Osteoblast (primary cell): ENCODE measurements at regions not wholly inside any gene's neighbourhood (a gene's known extent, or its start where the extent isn't known, plus 50 kb on each side); places are given as distances from the start of the nearest gene placed in this dataset.

Experiments
- DNase-seq: peaks from one replicate; pipeline ENCODE4 v3.0.0; 2011; ENCODE audit warnings: low spot score, mixed read lengths; ENCODE audit not compliant: insufficient read length; ENCODE audit errors: missing footprints
- H2AFZ ChIP-seq: 2 replicates; pipeline ENCODE4 v1.6.0; 2011; ENCODE audit warnings: mild to moderate bottlenecking, low read length
- H3K27ac ChIP-seq: 2 replicates; pipeline ENCODE4 v1.5.1; 2011; ENCODE audit warnings: mild to moderate bottlenecking, low read depth, low read length, moderate library complexity
- H3K27me3 ChIP-seq: 2 replicates; pipeline ENCODE4 v1.6.0; 2012; ENCODE audit warnings: mild to moderate bottlenecking, control low read depth, inconsistent platforms, low read length, moderate library complexity; ENCODE audit not compliant: insufficient read depth
- H3K36me3 ChIP-seq: 2 replicates; pipeline ENCODE4 v1.5.1; 2011; ENCODE audit warnings: mild to moderate bottlenecking, low read length, control low read depth, moderate library complexity; ENCODE audit not compliant: insufficient read depth
- H3K4me1 ChIP-seq: 2 replicates; pipeline ENCODE4 v1.5.1; 2011; ENCODE audit warnings: mild to moderate bottlenecking, low read length, control low read depth, moderate library complexity; ENCODE audit not compliant: insufficient read depth
- H3K4me2 ChIP-seq: 2 replicates; pipeline ENCODE4 v1.6.0; 2011; ENCODE audit warnings: mild to moderate bottlenecking, low read length; ENCODE audit not compliant: insufficient read depth
- H3K4me3 ChIP-seq: fragments of 200-600 bp; sonication (generic); 3 replicates; pipeline ENCODE4 v1.5.1; 2012; ENCODE audit warnings: mild to moderate bottlenecking, low read length, inconsistent platforms; ENCODE audit not compliant: insufficient read depth
- H3K79me2 ChIP-seq: 2 replicates; pipeline ENCODE4 v1.6.0; 2012; ENCODE audit warnings: mild to moderate bottlenecking, low read length, control low read depth, inconsistent platforms; ENCODE audit not compliant: insufficient read depth
- H3K9me3 ChIP-seq: 2 replicates; pipeline ENCODE4 v1.5.1; 2011; ENCODE audit warnings: low read depth, low read length, control low read depth
- H4K20me1 ChIP-seq: 2 replicates; pipeline ENCODE4 v1.6.0; 2012; ENCODE audit warnings: mild to moderate bottlenecking, low read length, control low read depth; ENCODE audit not compliant: insufficient read depth
- CTCF ChIP-seq: IDR thresholded peaks from 2 replicates; pipeline ENCODE4 v1.5.1; 2011; ENCODE audit warnings: mild to moderate bottlenecking, low read depth, low read length, moderate library complexity; ENCODE audit errors: extremely low read depth

GRCh38 chr11:71075871-71076420, 176.4 kb downstream of the SHANK2 start:
- no peak overlapping the region for H3K4me2 ChIP-seq
- TF ChIP-seq CTCF, result no peak
- no peaks in the 10 kb centered on the region for H3K9me3 ChIP-seq
- DNase-seq, result no peak
- no peak overlapping the region for H3K4me3 ChIP-seq
- H3K79me2 ChIP-seq, result no peaks in the 10 kb centered on the region
- H4K20me1 ChIP-seq, result no peaks in the 10 kb centered on the region
- H2AFZ ChIP-seq, result no peak overlapping the region
- H3K27me3 ChIP-seq, result no peaks in the 10 kb centered on the region
- H3K27ac ChIP-seq, result no peak overlapping the region
- H3K4me1 ChIP-seq, result no peaks in the 10 kb centered on the region
- no peaks in the 10 kb centered on the region for H3K36me3 ChIP-seq

- Histone ChIP-seq H3K27me3 (no peaks in the 10 kb centered on the region), H3K4me2 (no peak overlapping the region), H3K27ac (no peak overlapping the region), H2AFZ (no peak overlapping the region), H3K79me2 (no peaks in the 10 kb centered on the region), H4K20me1 (no peaks in the 10 kb centered on the region), H3K9me3 (no peaks in the 10 kb centered on the region), H3K4me3 (no peak overlapping the region), H3K36me3 (no peaks in the 10 kb centered on the region), H3K4me1 (no peaks in the 10 kb centered on the region)
- no peak for DNase-seq
- no peak for TF ChIP-seq CTCF
These were observed 177.2 kb downstream of the SHANK2 start for GRCh38 chr11:71075116-71075720.

GRCh38 chr11:71071736-71072509, 180.5 kb downstream of the SHANK2 start:
- Histone ChIP-seq H2AFZ (no peak overlapping the region), H3K79me2 (no peaks in the 10 kb centered on the region), H3K4me3 (no peak overlapping the region), H3K4me1 (no peaks in the 10 kb centered on the region), H3K9me3 (no peaks in the 10 kb centered on the region), H3K36me3 (no peaks in the 10 kb centered on the region), H3K4me2 (no peak overlapping the region), H3K27ac (no peak overlapping the region), H3K27me3 (no peaks in the 10 kb centered on the region), H4K20me1 (no peaks in the 10 kb centered on the region)
- no peak for TF ChIP-seq CTCF
- no peak for DNase-seq
